ENCODE measurements at regions not wholly inside any gene's neighbourhood (a gene's known extent, or its start where the extent isn't known, plus 50 kb on each side); places are given as distances from the start of the nearest gene placed in this dataset.
A peak's percentile ranks its signal among the peaks of the same experiment; 100 is the strongest.

GRCh38 chr15:56808160-56808559 is 74.9 kb upstream of the ZNF280D start:
- H3K4me3 ChIP-seq (ENCODE audit: low read length in 2 of 2), result no peak overlapping the region
- no peak overlapping the region for H3K18ac ChIP-seq (ENCODE audit: low read length)
- H3K27ac ChIP-seq (replicated peaks; ENCODE audit: low read length), result no peak overlapping the region
- H4K91ac ChIP-seq (ENCODE audit: low read depth, low read length, poor library complexity), result no peak overlapping the region
- H3K4me2 ChIP-seq (ENCODE audit: insufficient read depth, low read length, poor library complexity, severe bottlenecking), result no peak overlapping the region
- no peaks in the 10 kb centered on the region for H3K27me3 ChIP-seq (ENCODE audit: control insufficient read depth in 3 of 3, insufficient read depth in 3 of 3, low read depth in 1 of 3, low read length in 3 of 3)
- no peak overlapping the region for H3K9ac ChIP-seq (ENCODE audit: low read depth, low read length, poor library complexity)
- no peak overlapping the region for H2BK5ac ChIP-seq (ENCODE audit: low read length)
- DNase-seq (ENCODE audit: low spot score), result no peak
- no peaks in the 10 kb centered on the region for H3K79me1 ChIP-seq (ENCODE audit: low read depth, low read length)
- H4K8ac ChIP-seq (ENCODE audit: low read depth, low read length), result no peak overlapping the region
- peaks cover 4 to 5% of the 10 kb centered on the region in 2 donors for H3K9me3 ChIP-seq (replicated peaks in 1 of 2; ENCODE audit: control insufficient read depth in 2 of 2, insufficient read depth in 1 of 2, low read depth in 1 of 2, low read length in 2 of 2)
- H3K14ac ChIP-seq (ENCODE audit: low read length), result no peak overlapping the region
- no peak overlapping the region for H2BK120ac ChIP-seq (ENCODE audit: low read depth, low read length)
- no peaks in the 10 kb centered on the region for H3K36me3 ChIP-seq (replicated peaks in 1 of 2; ENCODE audit: control insufficient read depth in 2 of 2, insufficient read depth in 2 of 2, low read length in 2 of 2)
- H3K4ac ChIP-seq (ENCODE audit: low read length), result no peak overlapping the region
- H2BK12ac ChIP-seq (ENCODE audit: low read length), result no peak overlapping the region
- no peaks in the 10 kb centered on the region for H3K4me1 ChIP-seq (ENCODE audit: control insufficient read depth in 2 of 2, insufficient read depth in 1 of 2, low read depth in 1 of 2, low read length in 2 of 2)
- no peak overlapping the region for H2AFZ ChIP-seq (ENCODE audit: low read length)
- H2BK15ac ChIP-seq (ENCODE audit: low read length), result no peak overlapping the region
- H2AK5ac ChIP-seq (ENCODE audit: low read depth, low read length), result no peak overlapping the region
- no peak overlapping the region for H3K23ac ChIP-seq (ENCODE audit: low read depth, low read length, poor library complexity)

GRCh38 chr15:56806148-56806536 is 72.8 kb upstream of the ZNF280D start:
- H2BK15ac ChIP-seq (ENCODE audit: low read length), result no peak overlapping the region
- no peak overlapping the region for H2AFZ ChIP-seq (ENCODE audit: low read length)
- no peaks in the 10 kb centered on the region for H3K79me1 ChIP-seq (ENCODE audit: low read depth, low read length)
- H3K27ac ChIP-seq (replicated peaks; ENCODE audit: low read length), result no peak overlapping the region
- H2BK12ac ChIP-seq (ENCODE audit: low read length), result no peak overlapping the region
- DNase-seq (ENCODE audit: low spot score), result no peak
- no peak overlapping the region for H2AK5ac ChIP-seq (ENCODE audit: low read depth, low read length)
- no peak overlapping the region for H3K4me3 ChIP-seq (ENCODE audit: low read length in 2 of 2)
- H3K23ac ChIP-seq (ENCODE audit: low read depth, low read length, poor library complexity), result no peak overlapping the region
- H3K18ac ChIP-seq (ENCODE audit: low read length), result no peak overlapping the region
- no peak overlapping the region for H3K4ac ChIP-seq (ENCODE audit: low read length)
- H3K9ac ChIP-seq (ENCODE audit: low read depth, low read length, poor library complexity), result no peak overlapping the region
- no peaks in the 10 kb centered on the region for H3K36me3 ChIP-seq (replicated peaks in 1 of 2; ENCODE audit: control insufficient read depth in 2 of 2, insufficient read depth in 2 of 2, low read length in 2 of 2)
- H3K4me2 ChIP-seq (ENCODE audit: insufficient read depth, low read length, poor library complexity, severe bottlenecking), result no peak overlapping the region
- no peaks in the 10 kb centered on the region for H3K27me3 ChIP-seq (ENCODE audit: control insufficient read depth in 3 of 3, insufficient read depth in 3 of 3, low read depth in 1 of 3, low read length in 3 of 3)
- H4K91ac ChIP-seq (ENCODE audit: low read depth, low read length, poor library complexity), result no peak overlapping the region
- no peak overlapping the region for H4K8ac ChIP-seq (ENCODE audit: low read depth, low read length)
- no peak overlapping the region for H2BK5ac ChIP-seq (ENCODE audit: low read length)
- no peaks in the 10 kb centered on the region for H3K4me1 ChIP-seq (ENCODE audit: control insufficient read depth in 2 of 2, insufficient read depth in 1 of 2, low read depth in 1 of 2, low read length in 2 of 2)
- WGBS, 2 donors (ENCODE audit: extremely low coverage in 2 of 2, insufficient read length in 2 of 2, insufficient replicate concordance in 1 of 2), result 100% methylated on average over 1 of the region's 2 CpGs; no CpG with 5 or more reads in 1 of the 2 donors
- H3K14ac ChIP-seq (ENCODE audit: low read length), result no peak overlapping the region
- peaks cover 4 to 5% of the 10 kb centered on the region in 2 donors for H3K9me3 ChIP-seq (replicated peaks in 1 of 2; ENCODE audit: control insufficient read depth in 2 of 2, insufficient read depth in 1 of 2, low read depth in 1 of 2, low read length in 2 of 2)
- H2BK120ac ChIP-seq (ENCODE audit: low read depth, low read length), result no peak overlapping the region

GRCh38 chr15:56805466-56806147 is 72.3 kb upstream of the ZNF280D start:
- Histone ChIP-seq H3K9me3 (replicated peaks in 1 of 2; ENCODE audit: control insufficient read depth in 2 of 2, insufficient read depth in 1 of 2, low read depth in 1 of 2, low read length in 2 of 2) (peaks cover 4 to 5% of the 10 kb centered on the region in 2 donors), H2BK5ac (ENCODE audit: low read length) (no peak overlapping the region), H4K8ac (ENCODE audit: low read depth, low read length) (no peak overlapping the region), H4K91ac (ENCODE audit: low read depth, low read length, poor library complexity) (no peak overlapping the region), H3K4me1 (ENCODE audit: control insufficient read depth in 2 of 2, insufficient read depth in 1 of 2, low read depth in 1 of 2, low read length in 2 of 2) (no peaks in the 10 kb centered on the region), H3K14ac (ENCODE audit: low read length) (no peak overlapping the region), H3K4ac (ENCODE audit: low read length) (no peak overlapping the region), H2BK15ac (ENCODE audit: low read length) (no peak overlapping the region), H3K23ac (ENCODE audit: low read depth, low read length, poor library complexity) (no peak overlapping the region), H3K27me3 (ENCODE audit: control insufficient read depth in 3 of 3, insufficient read depth in 3 of 3, low read depth in 1 of 3, low read length in 3 of 3) (no peaks in the 10 kb centered on the region), H2BK120ac (ENCODE audit: low read depth, low read length) (no peak overlapping the region), H2AFZ (ENCODE audit: low read length) (peak overlapping the region; percentile 41), H2BK12ac (ENCODE audit: low read length) (no peak overlapping the region), H3K36me3 (replicated peaks in 1 of 2; ENCODE audit: control insufficient read depth in 2 of 2, insufficient read depth in 2 of 2, low read length in 2 of 2) (no peaks in the 10 kb centered on the region), H3K9ac (ENCODE audit: low read depth, low read length, poor library complexity) (no peak overlapping the region), H2AK5ac (ENCODE audit: low read depth, low read length) (no peak overlapping the region), H3K18ac (ENCODE audit: low read length) (no peak overlapping the region), H3K79me1 (ENCODE audit: low read depth, low read length) (no peaks in the 10 kb centered on the region), H3K27ac (replicated peaks; ENCODE audit: low read length) (no peak overlapping the region), H3K4me2 (ENCODE audit: insufficient read depth, low read length, poor library complexity, severe bottlenecking) (no peak overlapping the region), H3K4me3 (ENCODE audit: low read length in 2 of 2) (no peak overlapping the region)
- DNase-seq (ENCODE audit: low spot score), result no peak
- no CpG with 5 or more reads among the region's 9 CpGs for WGBS, 2 donors (ENCODE audit: extremely low coverage in 2 of 2, insufficient read length in 2 of 2, insufficient replicate concordance in 1 of 2)

GRCh38 chr15:56804938-56805337 is 71.6 kb upstream of the ZNF280D start:
- DNase-seq (ENCODE audit: low spot score), result no peak

More at GRCh38 chr15:56804938-56805337, 71.6 kb upstream of the ZNF280D start:
- Histone ChIP-seq H3K36me3 (replicated peaks in 1 of 2; ENCODE audit: control insufficient read depth in 2 of 2, insufficient read depth in 2 of 2, low read length in 2 of 2) (no peaks in the 10 kb centered on the region), H2AFZ (ENCODE audit: low read length) (no peak overlapping the region), H3K23ac (ENCODE audit: low read depth, low read length, poor library complexity) (no peak overlapping the region), H3K9me3 (replicated peaks in 1 of 2; ENCODE audit: control insufficient read depth in 2 of 2, insufficient read depth in 1 of 2, low read depth in 1 of 2, low read length in 2 of 2) (peaks cover 4 to 5% of the 10 kb centered on the region in 2 donors), H2AK5ac (ENCODE audit: low read depth, low read length) (no peak overlapping the region), H3K4me3 (ENCODE audit: low read length in 2 of 2) (no peak overlapping the region), H3K27me3 (ENCODE audit: control insufficient read depth in 3 of 3, insufficient read depth in 3 of 3, low read depth in 1 of 3, low read length in 3 of 3) (no peaks in the 10 kb centered on the region), H2BK5ac (ENCODE audit: low read length) (no peak overlapping the region), H2BK120ac (ENCODE audit: low read depth, low read length) (no peak overlapping the region), H3K4ac (ENCODE audit: low read length) (no peak overlapping the region), H3K79me1 (ENCODE audit: low read depth, low read length) (no peaks in the 10 kb centered on the region), H2BK15ac (ENCODE audit: low read length) (no peak overlapping the region), H3K4me1 (ENCODE audit: control insufficient read depth in 2 of 2, insufficient read depth in 1 of 2, low read depth in 1 of 2, low read length in 2 of 2) (no peaks in the 10 kb centered on the region), H4K91ac (ENCODE audit: low read depth, low read length, poor library complexity) (no peak overlapping the region), H3K27ac (replicated peaks; ENCODE audit: low read length) (no peak overlapping the region), H4K8ac (ENCODE audit: low read depth, low read length) (no peak overlapping the region), H3K9ac (ENCODE audit: low read depth, low read length, poor library complexity) (no peak overlapping the region), H3K18ac (ENCODE audit: low read length) (no peak overlapping the region), H3K4me2 (ENCODE audit: insufficient read depth, low read length, poor library complexity, severe bottlenecking) (no peak overlapping the region), H2BK12ac (ENCODE audit: low read length) (no peak overlapping the region), H3K14ac (ENCODE audit: low read length) (no peak overlapping the region)
- WGBS, 2 donors (ENCODE audit: extremely low coverage in 2 of 2, insufficient read length in 2 of 2, insufficient replicate concordance in 1 of 2), result no CpG with 5 or more reads among the region's 3 CpGs

Measured in neuronal stem cell (in vitro differentiated cells).